CD4-positive, alpha-beta T cell treated with Interleukin-2 at 100 ng/mL for 4 hours (primary cell): ENCODE measurements at regions not wholly inside any gene's neighbourhood (a gene's known extent, or its start where the extent isn't known, plus 50 kb on each side); places are given as distances from the start of the nearest gene placed in this dataset.

Experiments used
- DNase-seq: peaks from one replicate; pipeline ENCODE4 v3.0.0-alpha.2; 2020; ENCODE audit warnings: low spot score

DNA sequence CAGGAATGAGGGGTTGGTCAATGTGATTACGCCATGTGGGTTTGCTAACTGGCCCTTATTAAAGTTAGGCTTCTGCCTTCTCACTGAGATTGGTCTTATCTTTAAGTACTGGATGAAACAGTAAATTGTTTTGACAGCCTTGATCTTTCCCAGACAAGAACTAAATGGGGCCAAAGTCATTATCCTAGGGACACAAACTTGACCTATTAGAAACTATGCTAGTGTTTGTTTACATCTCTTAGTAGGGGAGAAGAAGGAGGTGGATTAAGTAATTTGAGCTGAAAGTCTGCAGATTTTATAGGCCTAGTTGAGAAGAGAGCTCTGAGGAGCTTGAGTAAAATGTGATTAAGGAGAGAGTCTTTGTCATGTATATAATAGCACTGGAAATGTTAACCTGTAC is 386.9 kb downstream of the HTR7 start:
- no peak for DNase-seq

DNA sequence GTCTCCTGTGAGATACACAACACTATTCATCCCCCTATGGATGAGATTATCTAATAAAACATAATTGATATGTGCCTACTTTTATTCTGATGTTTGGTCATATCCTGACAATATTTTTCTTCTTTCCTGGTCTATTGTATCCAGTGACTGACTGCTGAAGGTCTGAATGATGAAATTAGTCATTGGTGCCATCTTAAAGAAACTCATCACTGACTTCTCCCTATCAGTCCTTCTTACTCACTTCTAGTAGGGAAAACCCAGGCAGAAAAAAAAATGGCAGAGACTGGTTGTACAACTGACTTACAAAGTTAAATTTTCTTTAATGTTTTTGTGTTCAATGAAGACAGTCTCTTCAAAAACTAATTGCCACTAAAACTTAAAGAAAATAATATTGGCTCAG is 377.4 kb downstream of the HTR7 start:
- DNase-seq = no peak

DNA sequence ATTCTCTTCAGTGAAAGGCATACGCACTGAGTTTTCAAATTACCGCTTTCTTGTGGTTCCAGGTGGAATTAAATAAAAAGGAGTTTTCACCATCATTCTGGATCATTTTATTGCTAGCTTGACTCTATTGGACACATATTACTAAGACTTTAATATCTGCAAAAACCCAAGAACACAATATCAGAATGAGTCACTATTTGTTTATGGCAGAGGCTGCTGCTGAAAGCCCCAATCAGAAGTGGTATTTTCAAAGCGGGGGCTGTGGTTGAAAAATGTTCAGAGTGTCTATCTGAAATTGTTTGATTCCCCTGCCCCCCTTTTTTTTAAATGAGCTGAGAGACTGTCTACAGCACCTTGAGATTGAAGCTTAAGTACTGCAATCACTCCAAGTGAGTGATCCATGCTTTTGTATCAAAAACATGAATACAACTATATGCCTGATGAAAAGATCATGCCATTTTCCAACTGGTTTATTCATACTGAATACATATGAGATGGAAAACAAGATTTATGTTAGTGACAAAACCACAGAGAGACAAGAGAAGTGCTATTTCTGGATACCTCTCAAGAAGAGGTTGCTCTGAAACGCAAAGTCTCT is 376.4 kb downstream of the HTR7 start:
- DNase-seq = no peak

DNA sequence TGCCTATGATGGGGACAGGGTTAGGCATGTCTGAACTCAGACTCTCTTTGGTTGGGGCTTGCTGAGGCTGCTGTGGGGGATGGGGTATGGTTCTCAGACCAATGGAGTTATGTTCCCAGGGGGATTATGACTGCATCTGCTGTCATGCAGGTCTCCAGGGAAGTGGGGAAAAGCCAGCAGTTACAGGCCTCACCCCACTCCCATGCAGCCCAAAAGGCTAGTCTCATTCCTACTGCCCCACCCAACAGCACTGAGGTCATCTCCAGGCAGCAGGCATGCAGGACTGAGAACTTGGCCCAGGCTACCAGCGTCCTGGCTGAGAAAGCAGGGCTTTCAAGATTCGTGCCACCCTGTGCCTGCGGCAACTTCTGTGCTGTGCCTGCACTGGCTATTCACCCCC is 373.3 kb downstream of the HTR7 start:
- DNase-seq = no peak

DNA sequence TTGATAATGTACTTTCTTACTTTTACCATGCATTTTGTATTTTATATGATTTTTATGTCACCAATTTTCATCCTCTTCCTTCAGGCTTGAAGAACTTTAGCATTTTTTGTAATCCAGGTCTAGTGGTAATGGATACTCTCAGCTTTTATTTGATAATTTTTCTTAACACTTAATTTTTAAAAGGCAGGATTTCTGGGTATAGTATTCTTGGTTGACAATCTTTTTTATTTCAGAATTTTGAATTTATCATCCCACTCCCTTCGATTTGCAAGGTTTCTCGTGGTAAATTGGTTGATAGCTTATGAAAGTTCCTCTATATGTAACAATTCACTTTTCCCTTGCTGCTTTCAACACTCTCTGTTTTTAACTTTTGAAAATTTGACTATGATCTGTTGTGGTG is 363.7 kb downstream of the HTR7 start:
- DNase-seq = no peak

DNA sequence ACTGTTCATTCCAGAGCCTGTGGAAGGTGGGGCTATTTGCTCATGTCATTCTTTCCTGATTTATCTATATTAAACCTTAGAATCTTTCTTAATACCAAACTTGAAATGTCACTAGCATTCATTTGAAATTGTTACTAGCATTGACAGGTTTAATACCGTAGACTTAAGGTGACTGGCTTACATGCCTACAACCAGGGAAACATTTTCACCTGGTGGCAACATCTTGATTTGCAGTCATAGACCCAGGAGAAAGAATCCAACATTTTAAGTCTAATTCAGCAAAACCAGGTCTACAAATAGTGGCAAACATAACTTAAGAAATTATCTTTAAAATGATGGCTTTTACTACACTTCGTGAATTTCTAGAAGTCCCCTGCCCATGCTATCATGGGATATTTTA is 353.7 kb downstream of the HTR7 start:
- no peak for DNase-seq

DNA sequence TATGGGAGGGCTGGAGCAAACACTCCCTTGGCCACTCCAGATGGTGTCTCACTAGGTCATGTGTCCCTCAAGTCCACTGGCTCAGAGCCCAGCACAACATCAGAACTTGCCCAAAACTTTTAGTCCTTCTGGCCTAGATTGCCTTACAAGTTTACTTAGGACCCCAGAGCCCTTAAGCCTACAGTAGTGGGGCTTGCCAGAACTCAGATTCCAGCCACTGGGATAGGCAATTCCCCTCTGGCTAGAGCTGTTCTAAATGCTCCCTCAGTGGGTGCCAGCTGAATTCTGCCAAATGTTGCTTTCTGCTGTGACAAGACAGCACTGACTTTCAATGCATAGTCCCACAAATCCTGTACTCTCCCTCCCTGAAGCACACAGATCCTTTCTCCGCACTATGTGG is 331.1 kb downstream of the HTR7 start:
- no peak for DNase-seq

DNA sequence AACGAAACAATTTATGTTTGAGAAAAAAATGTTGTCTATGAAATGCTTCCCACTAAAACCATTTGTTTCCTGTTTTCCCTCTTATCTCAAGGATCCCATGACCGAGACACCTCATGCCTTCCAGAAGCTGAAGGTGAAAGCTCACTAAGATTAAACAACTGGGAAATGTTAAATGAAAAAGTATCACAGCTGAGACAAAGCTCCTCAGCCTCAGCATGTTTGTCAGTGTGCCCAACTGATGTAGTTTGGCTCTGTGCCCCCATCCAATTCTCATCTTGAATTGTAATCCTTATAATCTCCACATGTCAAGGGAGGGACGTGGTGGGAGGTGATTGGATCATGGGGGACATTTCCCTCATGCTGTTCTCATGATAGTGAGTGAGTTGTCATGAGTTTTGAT is 327.3 kb downstream of the HTR7 start:
- no peak for DNase-seq

DNA sequence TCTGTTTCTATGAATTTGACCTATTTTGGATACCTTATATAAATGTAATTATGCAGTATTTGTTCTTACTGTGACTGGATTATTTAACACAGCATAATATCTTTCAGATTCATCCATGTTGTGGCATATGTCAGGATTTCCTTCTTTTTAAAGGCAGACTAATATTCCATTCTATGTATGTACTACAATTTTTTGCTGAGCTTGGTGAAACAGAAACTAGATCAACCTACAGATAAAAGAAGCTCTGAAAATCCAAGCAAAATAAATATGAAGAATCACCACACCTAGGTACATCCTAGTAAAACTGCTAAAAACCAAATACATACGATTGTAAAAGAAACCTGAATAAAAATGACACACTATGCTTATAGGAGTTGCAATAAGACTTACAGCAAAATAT is 300.5 kb downstream of the HTR7 start:
- no peak for DNase-seq

DNA sequence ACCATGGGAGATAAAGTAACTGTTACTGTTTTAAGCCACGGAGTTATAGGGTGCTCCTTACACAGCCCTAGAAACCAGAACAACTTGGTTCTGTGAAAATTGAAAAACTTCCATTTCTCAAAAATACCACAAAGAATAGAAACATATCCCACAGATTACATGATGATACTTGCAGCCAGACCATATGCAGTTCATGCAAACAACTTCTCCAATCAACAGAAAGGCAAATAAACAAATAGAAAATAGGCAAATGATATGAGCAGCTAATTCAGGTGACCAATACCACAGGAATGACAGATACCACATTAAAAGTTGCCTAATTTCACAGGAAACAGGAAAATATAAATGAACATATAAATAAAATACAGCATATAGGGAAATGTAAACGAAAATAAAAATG is 297.5 kb downstream of the HTR7 start:
- DNase-seq = no peak

DNA sequence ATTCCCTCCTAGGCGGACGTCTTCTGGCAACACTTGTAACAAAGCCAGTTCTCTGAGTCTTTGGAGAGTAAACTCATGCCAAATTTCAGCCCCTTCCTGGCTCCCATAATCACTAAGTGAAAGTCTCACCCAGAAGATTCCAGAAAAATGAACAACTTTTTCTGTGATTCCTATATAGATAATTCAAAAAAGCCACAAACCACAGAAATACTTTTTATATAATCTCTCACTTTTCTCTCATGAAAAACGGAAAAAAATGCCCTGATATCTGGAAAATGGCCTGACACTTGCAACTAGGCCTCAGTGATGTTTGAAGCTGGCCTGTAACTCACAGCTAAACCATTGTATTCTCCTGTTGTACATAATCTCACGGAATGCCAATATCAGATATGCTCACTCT is 296.2 kb downstream of the HTR7 start:
- no peak for DNase-seq

DNA sequence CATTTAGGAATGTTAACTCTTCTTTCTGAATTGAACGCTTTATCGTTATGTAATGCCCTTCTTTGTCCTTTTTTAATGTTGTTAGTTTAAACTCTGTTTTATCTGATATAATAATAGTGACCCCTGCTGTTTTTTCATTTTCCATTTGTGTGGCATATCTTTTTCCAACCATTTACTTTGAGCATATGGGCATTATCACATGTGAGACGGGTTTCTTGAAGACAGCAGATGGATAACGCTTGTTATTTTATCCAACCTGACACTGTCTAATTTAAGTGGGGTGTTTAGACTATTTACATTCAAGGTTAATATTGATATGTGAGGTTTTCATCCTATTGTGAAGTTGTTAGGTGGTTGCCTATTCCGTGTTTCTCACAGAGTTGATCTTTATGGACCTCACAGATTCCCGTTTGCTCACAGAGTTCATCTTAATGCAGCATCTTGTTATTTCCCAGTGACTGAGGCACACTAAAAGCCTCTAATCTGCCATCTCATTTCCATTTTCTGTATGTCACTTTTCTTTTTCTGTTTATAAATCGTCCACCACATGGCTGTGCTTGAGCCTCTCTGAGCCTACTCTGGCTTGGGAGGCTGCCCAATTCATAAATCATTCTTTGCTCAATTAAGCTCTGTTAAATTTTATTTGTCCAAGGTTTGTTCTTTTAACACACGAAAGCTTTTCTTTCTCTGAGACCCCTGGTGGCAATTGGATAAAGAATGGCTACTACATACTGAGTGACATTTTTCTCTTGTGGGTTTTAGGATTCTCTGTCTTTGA is 286.2 kb downstream of the HTR7 start:
- DNase-seq = no peak

DNA sequence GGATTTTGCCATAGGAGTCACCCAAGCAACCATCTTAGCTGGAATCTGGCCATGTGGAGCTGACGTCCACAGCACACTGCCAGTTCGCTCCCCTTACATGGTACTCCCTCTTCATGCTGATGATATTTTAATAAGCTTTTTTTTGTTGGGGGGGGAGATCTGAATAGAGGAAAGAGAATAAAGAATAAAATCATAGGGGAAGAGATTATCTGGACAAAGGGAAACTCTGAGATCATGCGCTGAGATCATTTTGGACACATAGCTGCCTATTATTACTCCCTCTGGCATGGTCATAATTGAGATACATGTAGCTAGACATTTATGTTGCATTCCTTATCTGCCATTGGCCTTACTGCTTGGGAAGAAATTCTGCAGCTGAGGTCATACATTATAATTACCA is 282.7 kb downstream of the HTR7 start:
- no peak for DNase-seq

DNA sequence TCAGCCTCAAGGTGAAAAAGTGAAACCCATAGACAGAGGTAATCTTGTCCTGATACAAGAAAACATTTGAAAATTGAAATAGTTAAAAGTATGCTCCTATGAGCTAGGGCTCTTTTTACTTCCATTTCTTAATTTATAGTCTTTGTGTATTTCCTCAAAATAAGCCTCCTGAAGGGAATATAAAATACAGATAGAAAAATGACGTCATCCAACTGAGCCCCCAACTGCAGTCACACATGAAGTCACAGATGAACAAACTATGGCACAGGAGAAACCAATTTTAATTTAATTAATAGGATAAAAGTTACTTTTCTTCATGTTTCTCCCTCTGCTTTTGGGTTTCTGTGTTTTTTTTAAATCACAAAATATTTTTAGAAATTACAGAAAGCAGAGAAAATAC is 280.3 kb downstream of the HTR7 start:
- DNase-seq = no peak

DNA sequence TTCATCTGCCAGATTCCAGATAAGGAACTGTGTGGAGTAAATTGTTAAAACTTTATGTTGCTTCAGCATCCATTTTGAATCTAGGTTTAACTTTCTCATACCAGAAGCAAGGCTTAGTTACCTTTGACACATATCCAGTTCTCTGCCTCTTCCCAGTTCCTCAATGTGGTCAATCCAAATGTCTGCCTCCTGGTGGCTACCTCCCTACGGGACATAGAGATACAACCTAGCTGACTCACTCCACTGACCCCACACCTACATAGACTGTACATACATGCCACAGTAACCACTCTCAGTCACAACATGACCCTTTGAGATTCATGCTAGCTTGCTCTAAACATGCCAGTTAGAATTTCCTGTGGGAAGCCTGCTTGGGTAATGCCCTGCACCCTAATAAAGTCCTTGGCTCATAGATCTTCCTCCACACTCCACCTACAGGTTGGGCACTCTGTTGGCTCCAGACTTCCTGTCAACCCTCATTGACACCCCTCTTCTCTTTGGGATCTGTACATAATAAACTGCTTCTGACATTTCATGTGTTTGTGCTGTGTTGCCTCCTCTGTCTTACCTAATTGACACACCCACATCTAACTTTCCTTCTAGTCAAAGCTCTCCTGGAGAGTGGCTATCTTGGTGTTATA is 278.1 kb downstream of the HTR7 start:
- no peak for DNase-seq

DNA sequence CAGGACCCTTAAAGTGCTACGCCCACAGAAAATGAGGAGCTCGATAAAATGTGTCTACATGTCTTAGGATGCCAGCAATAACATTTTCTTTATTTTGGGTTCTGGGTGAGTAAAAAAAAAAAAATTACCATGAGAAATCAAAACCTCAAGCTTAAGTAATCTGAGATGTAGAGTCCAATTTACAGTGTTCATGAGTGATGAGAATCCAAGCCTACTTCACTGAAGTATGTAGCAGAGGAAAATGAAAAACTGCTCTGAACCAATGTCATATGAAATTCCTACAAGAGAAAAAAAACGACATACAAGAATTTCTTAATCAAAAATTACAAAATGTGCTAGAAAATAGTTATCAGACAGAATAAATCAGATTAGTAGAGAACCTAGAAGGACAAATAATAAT is 274.4 kb downstream of the HTR7 start:
- DNase-seq = no peak

DNA sequence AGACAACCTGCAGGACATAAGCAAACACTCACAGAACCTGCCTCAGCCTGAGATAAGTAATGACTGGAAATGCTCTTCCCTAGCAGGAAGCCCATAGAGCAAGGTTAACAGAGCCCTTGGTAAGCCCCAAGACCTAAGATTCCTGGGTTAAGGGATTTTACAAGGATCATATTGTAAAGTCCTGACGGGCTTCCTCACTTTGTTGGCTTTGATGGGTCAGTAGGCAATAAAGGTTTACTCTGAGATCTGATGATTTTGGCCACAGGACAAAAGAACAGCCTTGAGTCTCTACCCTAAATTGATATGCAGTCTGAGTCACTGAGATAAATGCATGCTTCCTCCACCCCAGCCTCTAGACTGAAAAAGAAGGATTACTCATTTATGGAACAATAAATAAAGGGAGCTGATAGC is 270.8 kb downstream of the HTR7 start:
- no peak for DNase-seq

DNA sequence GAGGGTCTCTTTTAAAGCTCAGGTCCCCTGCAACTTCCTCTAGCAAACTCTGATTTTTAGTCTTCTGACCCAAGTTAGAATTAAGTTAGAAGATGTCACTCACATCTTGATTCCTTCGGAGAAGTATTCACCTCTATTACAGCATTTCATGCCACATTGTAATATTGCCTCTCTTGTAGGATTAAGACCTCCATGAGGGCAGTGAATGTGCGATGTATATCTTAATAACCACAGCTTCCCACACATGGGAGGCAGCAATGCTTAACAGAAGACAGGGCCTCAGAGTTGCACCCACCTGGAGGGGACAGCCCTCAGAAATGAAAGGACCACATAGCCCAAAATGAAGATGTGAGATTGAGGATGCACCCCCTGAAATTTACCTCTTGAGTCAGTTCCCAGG is 270.3 kb downstream of the HTR7 start:
- DNase-seq = no peak

DNA sequence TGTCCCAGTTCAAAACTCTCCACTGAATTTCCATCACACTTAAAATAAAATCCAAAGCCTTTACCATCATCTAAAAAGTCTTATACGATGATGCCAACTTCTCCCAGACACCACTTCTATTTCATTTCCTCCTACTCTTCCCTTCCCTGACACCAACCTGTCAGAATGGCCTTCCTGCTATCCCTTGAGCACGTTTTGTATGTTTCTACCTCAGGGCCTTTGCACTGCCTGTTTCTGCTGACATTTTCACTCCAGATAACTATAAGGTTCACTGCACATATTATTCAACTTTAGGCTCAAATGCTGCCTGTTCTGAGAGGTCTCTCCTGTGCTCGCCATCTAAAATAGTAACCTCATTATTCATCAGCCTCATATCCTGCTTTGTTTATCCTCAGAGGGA is 269.6 kb downstream of the HTR7 start:
- no peak for DNase-seq

DNA sequence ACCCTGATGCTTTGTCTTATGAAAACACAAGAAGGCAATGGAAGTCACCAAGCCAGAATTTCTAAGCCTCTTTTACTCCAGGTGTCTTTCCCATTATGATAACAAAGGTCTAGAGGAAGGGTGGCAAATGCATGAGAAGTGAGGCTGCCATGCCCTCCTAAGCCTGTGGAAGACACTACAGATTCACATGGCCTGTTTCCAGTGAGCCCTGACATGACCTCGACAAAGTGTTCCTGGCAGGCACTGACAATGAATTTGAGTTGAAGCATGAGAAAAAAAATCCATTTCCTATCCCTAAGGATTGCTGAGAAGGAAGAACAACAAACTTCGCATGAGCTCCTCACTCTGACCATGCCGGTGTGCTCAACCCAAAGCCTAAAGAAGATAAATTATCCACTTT is 268.0 kb downstream of the HTR7 start:
- no peak for DNase-seq

DNA sequence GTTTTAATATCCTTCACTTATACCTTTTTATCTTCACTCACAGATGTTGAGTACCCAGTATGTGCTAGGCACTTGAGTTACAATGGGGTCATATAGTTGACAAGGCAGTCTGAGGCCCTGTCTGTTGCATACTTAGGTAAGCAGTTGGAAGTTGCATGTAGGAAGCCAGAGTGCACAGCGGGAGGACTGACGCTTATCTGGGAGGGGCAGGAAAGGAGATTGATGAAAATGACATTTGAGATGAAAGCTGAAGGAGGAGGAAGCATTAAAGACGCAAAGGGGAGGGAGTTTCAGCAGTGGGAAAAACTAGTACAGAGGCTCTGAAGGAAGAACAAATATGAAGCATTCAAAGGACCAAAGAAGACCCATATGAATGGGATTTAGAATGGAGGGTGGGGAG is 266.2 kb downstream of the HTR7 start:
- DNase-seq = no peak

DNA sequence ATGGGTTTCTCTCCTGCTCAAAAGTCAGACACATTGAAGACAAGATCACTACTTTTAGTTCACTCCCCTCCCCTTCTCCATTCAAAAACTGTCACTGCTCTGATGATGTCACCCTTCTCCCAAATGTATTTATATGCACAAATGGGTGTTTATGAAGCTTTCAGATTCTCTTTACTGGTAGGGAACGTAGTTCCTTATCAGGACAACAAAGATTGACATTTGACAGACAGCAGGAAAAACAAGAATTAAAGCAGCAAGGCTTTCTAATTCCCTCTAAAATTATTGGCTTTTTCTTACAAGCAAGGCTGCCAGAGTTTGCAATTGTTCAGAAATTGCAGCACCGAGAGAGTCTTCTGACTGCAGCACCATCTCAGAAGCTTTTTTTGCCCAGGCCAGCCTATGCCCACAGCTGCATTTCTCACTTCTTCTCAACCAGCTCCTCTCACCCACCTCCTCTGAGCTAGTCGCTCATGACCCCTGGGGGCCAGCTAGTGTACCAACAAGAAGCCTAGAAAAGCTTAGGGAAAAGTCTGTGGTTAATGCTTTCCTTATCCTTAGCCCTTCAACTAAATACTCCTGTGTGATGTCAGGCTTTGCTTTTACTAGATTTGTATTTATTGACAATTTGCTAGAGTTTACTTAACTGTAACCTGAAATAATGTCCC is 265.1 kb downstream of the HTR7 start:
- no peak for DNase-seq

DNA sequence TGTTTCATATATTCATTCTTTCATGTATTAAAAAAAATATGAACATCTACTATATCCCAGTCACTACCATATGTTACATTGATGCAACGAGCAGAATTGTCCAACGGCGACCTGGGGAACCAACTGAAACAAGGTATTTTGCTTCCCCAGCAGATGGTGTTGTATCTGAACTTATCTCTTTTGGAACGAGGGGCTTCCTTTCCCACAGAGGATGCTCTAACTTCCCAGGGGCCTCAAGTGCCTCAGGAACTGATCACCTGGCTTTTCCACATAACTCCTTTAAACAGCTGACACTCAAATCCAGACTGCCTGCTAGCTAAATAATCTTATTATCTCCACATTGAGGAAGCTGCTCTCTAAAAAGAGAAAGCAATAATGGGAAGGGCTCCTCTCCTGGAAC is 259.3 kb downstream of the HTR7 start:
- DNase-seq = no peak
